GM19468 (cell line): ENCODE measurements at regions not wholly inside any gene's neighbourhood (a gene's known extent, or its start where the extent isn't known, plus 50 kb on each side); places are given as distances from the start of the nearest gene placed in this dataset.
"Not testable (repeated sequence)": the region's sequence is repeated elsewhere in the genome, so short reads cannot be mapped to it uniquely, and the experiment has no call there.

Experiments used
- ATAC-seq: cut with Tn5 transposase; IDR thresholded peaks from one replicate; pipeline ENCODE4 v1.9.1; 2021; ENCODE audit warnings: mild to moderate bottlenecking, moderate library complexity, moderate number of reproducible peaks; ENCODE audit not compliant: unreplicated experiment; ENCODE audit errors: extremely low read depth

DNA sequence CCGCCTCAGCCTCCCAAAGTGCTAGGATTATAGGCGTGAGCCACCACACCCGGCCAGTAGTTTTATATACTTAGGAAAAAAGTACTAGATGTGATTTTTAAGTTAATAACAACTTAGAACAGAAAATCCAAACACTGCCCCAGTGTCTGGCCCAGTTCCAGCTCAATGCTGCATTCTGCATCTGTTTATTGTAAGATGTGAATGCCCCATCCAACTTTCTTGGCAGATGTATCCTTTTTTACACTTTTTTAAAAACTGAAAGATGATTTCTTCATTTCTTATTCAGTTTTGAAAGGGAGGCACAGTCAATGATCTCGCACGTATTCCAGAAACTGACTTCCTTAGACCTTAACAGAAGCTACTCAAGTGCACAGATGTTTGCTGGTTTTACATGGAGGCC, 85.6 kb upstream of the SRSF6 start:
- ATAC-seq = no peak

DNA sequence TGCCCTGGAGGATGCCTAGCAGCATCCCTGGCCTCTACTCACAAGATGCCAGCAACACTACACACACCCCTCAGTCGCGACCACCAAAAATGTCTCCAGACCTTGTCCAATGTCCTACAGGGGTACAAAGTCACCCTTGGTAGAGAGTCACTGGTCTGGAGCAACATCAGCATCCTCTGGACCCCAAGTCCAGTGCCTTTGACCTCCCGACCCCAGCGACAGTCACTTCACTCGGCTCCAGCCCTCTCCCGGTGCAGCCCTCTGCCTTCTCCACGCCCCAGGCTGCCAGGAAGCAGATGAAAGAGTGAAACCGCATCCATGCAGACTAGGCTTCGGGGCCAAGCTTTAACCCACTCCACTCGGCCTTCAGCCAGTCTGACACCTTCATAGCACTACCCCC, 92.0 kb upstream of the SRSF6 start:
- ATAC-seq = no peak

DNA sequence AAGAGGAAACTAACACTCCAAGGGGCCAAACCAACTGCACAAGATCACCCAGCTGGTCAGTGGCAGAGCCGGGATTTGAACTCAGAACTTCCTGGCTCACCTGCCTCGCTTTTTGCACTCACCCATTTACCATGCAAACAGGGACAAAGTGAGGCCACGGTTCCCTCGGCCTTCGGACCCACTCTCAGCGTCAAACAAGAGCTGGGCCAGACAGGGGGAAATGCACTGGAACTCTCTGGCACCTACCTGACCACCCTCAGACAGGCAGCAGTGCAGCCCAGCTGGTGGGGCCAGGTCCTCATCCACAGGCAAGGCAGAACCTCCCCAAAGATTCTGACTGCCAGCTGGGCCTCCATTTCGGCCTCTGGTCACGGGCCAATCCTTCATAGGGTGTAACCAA, 93.7 kb upstream of the SRSF6 start:
- ATAC-seq = no peak

DNA sequence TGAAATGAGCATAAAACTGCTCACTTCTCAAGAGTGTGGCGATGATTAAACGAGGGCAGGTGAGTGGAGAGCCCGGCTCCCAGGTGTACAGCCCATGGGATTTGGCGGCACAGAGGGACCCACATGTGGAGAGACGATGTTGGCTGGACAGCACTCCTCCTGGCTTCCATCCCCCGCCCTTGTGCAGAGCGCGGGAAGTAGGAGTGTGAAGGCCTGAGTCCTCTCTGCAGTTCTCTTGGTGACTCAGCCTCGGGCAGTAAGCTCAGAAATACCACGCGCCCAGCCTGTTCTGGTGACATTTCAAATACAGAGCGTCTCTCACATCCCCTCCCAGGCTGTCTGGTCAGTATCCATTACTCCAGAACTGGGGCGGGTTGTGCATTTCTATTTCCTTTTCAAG, 94.2 kb upstream of the SRSF6 start:
- no peak for ATAC-seq

DNA sequence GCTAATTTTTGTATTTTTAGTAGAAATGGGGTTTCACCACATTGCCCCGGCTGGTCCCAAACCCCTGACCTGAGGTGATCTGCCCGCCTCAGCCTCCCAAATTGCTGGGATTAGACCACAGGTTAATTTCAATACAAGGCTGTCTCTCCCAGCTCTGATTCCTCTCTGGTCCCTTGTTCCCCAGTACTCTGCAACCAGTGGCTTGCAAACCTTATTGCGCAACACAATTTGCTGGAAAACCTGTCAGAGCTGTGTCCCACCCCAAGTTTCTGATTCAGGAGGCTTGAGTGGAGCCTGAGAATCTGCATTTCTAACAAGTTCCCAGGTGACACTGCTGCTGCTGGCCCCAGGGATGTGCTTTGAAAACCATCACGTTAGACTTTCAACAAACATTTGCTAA, 96.2 kb upstream of the SRSF6 start:
- no peak for ATAC-seq

DNA sequence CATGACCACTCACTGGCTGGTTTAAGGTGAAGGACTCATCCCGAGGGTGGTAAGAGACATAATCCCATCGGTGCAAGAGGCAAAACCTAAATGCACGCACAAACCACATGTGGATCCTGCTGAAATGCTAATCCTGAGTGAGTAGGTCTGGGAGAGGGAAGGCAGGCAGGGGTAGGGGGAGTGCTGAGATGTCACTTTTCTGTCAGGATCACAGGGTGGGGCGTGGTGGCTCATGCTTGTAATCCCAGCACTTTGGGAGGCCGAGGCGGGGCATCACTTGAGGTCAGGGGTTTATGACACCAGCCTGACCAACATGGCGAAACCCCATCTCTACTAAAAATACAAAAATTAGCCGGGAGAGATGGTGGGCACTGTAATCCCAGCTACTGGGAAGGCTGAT, 97.7 kb upstream of the SRSF6 start:
- no peak for ATAC-seq

DNA sequence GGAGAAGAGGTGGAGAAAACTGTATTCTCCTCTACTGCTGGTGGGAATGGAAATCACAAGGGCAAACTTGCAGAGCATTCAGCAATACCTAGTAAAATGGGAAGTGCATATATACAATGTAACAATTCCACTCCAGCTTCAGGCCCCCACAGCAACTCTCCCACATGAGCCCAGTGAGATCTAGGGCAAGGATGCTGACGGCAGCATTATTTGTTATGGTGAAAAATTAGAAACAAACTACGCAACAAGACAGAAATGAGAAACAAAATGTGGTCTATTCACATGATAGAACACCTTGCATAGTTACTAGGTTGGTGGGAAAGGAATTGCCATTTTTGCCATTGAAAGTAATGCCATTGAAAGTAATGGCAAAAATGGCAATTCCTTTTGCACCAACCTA, 98.9 kb upstream of the SRSF6 start:
- no peak for ATAC-seq

DNA sequence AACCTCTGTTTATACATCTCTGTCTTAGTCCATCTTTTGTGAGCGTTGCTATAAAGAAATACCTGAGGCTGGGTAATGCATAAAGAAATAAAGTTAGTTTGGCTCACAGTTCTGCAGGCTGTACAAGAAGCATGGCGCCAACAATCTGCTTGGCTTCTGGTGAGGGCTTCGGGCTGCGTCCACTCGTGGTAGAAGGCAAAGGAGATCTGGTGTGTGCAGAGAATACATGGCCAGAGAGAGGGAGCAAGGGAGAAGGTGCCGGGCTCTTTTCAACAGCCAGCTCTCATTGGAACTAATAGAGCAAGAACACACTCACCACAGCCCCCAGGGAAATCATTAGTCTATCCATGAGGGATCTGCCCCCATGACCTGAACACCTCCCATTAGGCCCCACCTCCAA, 100.3 kb upstream of the SRSF6 start:
- ATAC-seq = no peak

DNA sequence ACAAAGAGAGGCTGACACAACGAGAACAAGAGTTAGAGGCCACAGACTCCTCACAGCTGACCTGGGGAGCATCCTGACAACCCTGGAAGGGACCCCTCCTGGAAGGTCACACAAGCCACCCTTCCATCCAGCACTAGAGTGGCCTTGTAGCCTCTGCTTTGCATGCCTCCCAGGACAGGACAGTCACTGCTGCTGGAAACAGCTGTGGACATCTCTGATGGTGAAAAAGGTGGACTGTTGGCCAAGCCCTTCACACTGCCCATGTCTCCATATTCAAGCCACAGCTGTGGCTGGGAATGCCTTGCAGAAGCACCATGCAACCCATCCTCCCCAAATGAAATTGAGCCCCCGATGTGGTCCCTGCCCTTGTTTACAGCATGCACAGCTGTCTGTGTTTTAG, 102.1 kb upstream of the SRSF6 start:
- ATAC-seq = no peak

DNA sequence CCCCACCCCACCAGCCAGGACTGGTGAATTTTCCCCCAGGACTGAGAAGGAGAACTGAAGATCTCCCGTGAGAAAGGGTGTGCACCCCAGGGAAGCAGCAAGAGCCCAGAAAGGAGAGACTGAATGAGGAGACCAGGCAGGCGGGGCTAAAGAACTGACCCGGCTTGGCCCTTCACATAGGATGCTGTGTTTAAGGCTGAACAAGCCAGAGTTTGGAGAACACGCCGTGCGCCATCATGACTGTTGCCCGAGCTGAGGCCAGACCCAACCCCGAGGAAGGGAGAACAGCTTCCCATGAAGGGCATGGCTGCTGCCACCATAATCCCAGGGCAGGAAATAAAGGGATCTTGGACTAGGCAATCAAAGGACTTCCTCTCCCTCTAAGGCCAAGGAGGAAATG, 104.7 kb upstream of the SRSF6 start:
- no peak for ATAC-seq

DNA sequence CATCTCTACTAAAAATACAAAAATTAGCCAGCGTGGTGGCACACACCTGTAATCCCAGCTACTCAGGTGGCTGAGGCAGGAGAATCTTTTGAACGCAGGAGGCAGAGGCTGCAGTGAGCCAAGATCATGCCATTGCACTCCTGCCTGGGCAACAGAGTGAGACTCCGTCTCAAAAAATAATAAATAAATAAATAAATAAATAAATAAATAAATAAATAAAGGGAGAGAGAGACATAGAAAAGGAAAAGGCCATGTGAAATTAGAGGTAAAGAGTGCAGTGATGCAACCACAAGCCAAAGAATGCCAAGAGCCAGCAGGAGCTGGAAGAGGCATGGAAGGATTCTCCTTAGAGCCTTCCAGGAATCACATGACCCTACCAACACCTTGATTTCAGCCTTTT, 107.0 kb upstream of the SRSF6 start:
- not testable (repeated sequence) for ATAC-seq

DNA sequence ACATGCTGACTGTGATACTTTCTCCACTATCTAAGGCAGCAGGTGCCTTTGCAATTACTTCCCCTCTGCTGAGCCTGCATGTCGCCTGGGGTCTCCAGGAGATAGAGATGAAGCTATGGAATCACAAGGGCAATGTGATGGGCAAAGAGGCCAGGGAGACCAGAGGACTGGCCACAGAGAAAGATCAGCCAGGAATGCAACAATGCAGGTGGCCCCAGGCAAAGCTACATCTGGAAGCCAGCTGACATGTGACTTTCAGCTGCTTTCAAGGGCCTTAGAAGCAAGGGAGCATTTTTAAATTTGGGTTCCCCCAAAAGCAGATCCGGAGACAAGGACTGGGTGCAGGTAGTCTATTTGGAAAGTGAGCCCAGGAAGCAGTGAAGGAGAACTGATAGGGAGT, 107.9 kb upstream of the SRSF6 start:
- ATAC-seq = no peak

DNA sequence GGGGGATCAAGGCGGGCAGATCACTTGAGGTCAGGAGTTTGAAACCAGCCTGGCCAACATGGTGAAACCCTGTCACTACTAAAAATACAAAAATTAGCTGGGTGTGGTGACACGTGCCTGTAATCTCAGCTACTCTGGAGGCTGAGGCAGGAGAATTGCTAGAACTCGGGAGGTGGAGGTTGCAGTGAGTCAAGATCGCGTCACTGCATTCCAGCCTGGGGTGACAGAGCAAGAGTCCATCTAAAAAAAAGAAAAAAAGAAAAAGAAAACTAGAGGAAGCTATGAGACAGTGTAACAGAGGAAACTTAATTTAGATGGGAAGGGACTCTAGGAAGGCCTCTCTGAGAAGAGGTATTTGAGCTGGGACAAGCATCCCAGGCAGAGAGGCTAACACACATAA, 109.9 kb upstream of the SRSF6 start:
- not testable (repeated sequence) for ATAC-seq

DNA sequence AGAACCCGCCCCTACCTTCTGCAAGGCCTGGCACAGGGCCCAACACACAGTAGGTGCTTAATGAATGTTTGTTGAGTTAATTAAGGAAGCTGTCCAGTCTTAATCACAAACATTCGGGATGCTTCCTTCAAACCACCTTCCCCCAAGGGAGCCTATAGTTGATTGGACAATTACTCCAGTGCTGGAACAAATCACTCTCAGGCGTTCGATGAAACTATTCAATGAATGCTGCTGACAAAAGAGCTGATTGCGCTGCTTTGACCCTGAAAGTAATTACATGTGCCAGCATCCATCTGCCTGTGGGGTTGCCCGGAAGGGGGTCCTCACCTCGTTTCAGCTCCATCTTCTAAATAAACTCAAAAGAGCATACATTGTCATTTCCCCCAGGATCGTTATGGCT, 112.0 kb upstream of the SRSF6 start:
- ATAC-seq = no peak

DNA sequence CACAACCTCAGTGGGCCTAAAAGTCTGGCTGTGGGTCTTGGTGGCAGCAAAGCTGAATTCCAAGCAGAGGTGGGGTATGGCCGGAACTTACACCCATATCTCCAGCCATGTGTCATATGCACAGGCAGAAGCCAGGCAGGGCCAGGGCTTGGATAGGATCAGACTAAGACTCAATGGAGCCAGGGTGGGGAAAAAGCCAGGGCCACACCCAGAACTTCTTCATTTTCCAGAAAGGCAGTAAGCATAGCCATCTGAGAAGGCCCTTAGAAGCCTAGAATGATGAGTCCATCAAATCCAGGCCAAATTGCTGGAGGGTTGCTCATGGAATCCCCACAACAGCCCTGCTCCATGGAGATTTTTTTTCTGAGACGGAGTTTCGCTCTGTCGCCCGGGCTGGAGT, 116.2 kb upstream of the SRSF6 start:
- ATAC-seq = no peak

DNA sequence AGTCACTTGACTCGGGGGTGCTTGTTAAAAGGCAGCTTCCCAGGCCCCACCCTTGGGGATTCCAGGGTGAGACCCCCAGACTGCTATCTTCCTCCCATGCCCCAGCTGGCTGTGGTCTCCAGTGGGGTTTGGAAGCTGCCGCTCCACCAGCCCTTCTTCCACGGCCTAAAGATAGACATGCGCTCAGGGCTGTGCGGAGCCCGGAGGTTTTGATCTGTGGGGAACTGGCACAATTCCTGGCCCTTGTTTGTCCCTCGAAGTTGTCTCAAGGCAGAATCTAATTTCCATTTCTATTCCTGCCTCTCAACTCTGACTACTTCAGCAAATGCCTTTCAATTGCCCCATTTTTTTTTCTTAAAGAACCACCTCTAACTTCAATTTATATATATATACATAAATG, 120.7 kb upstream of the SRSF6 start:
- ATAC-seq = no peak

DNA sequence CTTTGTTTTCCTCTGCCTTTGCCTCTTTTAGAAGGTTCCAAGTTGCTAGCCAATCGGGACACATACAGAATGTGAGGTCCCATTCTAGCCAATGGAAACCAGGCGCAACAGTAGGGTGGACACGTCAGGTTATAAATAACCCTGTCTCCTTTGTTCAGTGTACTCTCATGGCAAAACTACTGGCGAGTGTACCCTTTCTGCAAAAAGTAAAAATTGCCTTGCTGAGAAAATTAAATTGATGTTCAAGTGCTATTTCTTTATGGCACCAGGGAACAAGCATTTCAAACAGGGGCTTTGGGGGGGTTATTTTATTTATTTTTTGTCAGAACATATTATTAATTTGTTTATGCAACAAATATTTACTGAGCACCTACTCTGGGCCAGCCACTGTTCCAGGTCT, 123.6 kb upstream of the SRSF6 start:
- no peak for ATAC-seq

DNA sequence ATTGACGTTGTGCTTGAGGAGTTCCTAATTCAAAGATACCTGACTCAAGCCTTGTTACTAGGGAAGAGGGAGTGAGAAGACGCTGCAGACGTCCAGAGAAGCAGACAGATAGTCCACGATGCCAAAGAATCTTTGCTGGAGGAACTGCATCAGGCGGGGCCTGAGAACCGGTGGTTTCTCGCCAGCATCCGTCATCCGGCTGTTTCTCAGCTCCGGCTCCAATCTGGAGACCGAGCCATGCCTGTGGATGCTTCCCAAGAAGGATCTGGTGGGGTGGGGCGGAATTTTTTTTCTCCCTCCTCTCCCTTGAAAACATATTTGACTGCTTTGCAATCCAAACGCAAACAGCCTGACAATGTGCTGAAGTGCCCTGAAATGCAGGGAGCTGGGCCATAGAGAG, 125.8 kb upstream of the SRSF6 start:
- no peak for ATAC-seq

DNA sequence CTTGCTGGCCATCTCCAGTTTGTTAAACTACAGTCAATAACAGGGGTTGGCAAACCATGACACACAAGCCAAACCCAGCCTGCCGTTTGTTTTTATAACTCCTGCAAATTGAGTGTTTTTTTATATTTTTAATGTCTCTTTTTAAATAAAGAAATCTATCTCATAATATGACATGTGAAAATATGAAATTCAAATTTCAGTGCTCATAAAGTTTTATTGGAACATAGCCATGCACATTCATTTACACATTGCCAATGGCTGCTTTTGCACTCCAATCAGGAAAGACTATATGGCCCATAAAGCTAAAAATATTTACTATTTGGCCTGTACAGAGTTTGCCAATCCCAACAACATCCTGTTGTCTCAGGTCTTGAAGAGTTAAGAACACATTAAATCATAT, 129.0 kb upstream of the SRSF6 start:
- no peak for ATAC-seq

DNA sequence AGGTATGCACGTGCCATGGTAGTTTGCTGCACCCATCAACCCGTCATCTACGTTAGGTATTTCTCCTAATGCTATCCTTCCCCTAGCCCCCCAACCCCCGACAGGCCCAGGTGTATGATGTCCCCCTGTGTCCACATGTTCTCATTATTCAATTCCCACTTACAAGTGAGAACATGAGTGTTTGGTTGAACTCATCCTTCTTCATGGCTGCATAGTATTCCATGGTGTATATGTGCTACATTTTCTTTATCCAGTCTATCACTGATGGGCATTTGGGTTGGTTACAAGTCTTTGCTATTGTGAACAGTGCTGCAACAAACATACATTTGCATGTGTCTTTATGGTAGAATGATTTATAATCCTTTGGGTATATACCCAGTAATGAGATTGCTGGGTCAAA, 130.5 kb upstream of the SRSF6 start:
- ATAC-seq = not testable (repeated sequence)

DNA sequence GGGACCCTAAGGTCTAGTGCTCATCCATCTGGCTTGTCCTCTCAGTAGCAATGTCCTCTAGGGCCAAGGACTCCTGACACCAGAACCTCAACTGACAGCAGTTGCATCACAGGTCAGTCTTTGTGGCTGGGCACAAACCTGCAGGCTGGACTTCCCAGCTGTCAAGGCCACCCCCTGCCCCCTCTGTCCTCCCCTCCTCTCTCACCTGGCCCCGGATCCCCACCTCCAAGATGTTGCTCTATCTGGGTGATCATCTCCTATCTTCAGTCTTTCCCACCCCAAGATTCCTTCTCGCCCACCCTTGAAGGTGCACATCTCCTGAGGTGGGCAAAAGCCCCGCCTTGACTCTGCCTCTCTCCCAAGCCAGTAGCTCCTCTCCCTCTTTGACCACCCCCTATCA, 131.8 kb upstream of the SRSF6 start:
- no peak for ATAC-seq

DNA sequence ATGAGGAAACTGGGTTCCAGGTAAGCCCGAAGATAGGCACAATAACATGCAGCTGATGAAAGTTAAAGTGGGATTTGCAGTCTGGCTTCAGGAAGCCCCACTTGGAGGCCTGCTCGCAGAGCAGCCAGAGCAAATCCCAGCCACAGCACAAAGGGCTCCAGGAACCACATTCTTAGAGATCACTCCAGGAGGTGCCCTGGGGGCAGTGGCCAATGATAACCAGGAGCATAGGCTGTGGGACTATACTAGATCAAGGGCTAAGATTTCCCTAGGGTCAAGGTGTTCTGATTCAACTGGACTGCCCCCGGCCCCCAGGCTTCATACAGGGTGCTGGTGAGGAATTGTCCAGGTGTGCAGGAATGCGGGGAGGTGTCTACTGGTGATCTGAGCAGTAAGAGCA, 133.9 kb upstream of the PTPRT start:
- no peak for ATAC-seq

DNA sequence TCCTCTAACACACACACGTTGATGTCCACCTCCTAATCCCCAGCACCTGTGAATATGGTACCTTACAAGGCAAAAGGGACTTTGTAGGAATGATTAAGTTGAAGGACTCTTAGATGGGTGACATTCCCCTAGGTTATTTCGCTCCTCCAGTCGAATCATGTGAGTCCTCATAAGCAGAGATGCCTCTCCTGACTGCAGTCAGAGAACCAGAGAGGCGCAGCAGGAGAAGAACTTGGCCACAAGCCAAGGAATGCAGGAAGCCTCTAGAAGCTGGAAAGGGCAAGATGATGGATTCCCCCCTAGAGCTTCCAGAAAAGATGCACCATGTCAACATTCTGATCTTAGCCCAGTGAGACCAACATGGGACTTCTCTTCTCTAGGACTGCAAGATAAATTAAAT, 133.1 kb upstream of the PTPRT start:
- no peak for ATAC-seq
